C4-2B (cell line): ENCODE measurements at regions not wholly inside any gene's neighbourhood (a gene's known extent, or its start where the extent isn't known, plus 50 kb on each side); places are given as distances from the start of the nearest gene placed in this dataset.

ENCODE experiments used
- CTCF ChIP-seq: fragments of 450-650 bp; conservative IDR thresholded peaks from 2 replicates; pipeline ENCODE4 v1.5.1; 2017; ENCODE audit warnings: mild to moderate bottlenecking
- ZFX ChIP-seq: fragments of 450-650 bp; IDR thresholded peaks from 2 replicates; pipeline ENCODE4 v1.6.1; 2017

DNA sequence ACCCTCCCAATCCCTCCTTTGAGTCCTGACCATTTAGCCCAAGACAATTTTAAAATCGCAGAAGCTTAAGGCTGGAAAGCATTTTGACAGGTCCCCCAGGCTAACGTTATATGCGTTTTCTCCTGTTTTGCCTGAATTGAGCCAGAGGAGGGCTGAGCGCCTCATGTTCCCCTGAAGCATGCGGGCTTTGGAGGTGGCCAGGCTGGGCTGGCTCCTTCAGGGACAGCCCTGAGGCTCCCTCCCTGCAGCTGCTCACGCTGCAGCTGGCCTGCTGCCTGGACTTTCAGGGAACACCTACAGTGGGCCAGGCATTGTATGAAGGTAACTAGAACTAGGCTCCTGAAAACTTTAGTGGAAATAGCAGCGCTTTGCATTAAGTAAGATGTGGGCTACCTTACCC, 179.2 kb downstream of the ACKR3 start:
- TF ChIP-seq CTCF (no peak), ZFX (no peak)
